ENCODE measurements at regions not wholly inside any gene's neighbourhood (a gene's known extent, or its start where the extent isn't known, plus 50 kb on each side); places are given as distances from the start of the nearest gene placed in this dataset.
"Not testable (repeated sequence)": the region's sequence is repeated elsewhere in the genome, so short reads cannot be mapped to it uniquely, and the experiment has no call there.

GRCh38 chr7:136278057-136278456 is 300.9 kb upstream of the MTPN start:
- Histone ChIP-seq H3K9ac (ENCODE audit: low read depth, low read length) (no peak overlapping the region), H3K9me3 (ENCODE audit: insufficient read depth, low read depth, low read length) (no peaks in the 10 kb centered on the region), H3K4me3 (ENCODE audit: low read length) (no peak overlapping the region), H3K4me1 (ENCODE audit: insufficient read depth, low read length) (no peaks in the 10 kb centered on the region), H3K27ac (ENCODE audit: low read depth, low read length) (no peak overlapping the region), H3K36me3 (ENCODE audit: insufficient read depth, low read length) (no peaks in the 10 kb centered on the region), H3K27me3 (ENCODE audit: insufficient read depth, low read length) (no peaks in the 10 kb centered on the region)
- 90% methylated on average over 2 of the region's 2 CpGs for WGBS

- H3K27ac ChIP-seq (ENCODE audit: low read depth, low read length) = no peak overlapping the region
- H3K4me1 ChIP-seq (ENCODE audit: insufficient read depth, low read length) = no peaks in the 10 kb centered on the region
- no peaks in the 10 kb centered on the region for H3K27me3 ChIP-seq (ENCODE audit: insufficient read depth, low read length)
- H3K9me3 ChIP-seq (ENCODE audit: insufficient read depth, low read depth, low read length) = no peaks in the 10 kb centered on the region
- H3K4me3 ChIP-seq (ENCODE audit: low read length) = no peak overlapping the region
- H3K36me3 ChIP-seq (ENCODE audit: insufficient read depth, low read length) = no peaks in the 10 kb centered on the region
- H3K9ac ChIP-seq (ENCODE audit: low read depth, low read length) = no peak overlapping the region
- WGBS = 89% methylated on average over 3 of the region's 3 CpGs
Measured at GRCh38 chr7:136275794-136276193, 298.6 kb upstream of the MTPN start.

GRCh38 chr7:136274636-136275345 is 297.6 kb upstream of the MTPN start:
- Histone ChIP-seq H3K27me3 (ENCODE audit: insufficient read depth, low read length) (no peaks in the 10 kb centered on the region), H3K9ac (ENCODE audit: low read depth, low read length) (no peak overlapping the region), H3K36me3 (ENCODE audit: insufficient read depth, low read length) (no peaks in the 10 kb centered on the region), H3K4me3 (ENCODE audit: low read length) (no peak overlapping the region), H3K27ac (ENCODE audit: low read depth, low read length) (no peak overlapping the region), H3K4me1 (ENCODE audit: insufficient read depth, low read length) (no peaks in the 10 kb centered on the region), H3K9me3 (ENCODE audit: insufficient read depth, low read depth, low read length) (no peaks in the 10 kb centered on the region)
- 78% methylated on average over 1 of the region's 1 CpG for WGBS

GRCh38 chr7:136272934-136273333 is 295.8 kb upstream of the MTPN start:
- H3K4me3 ChIP-seq (ENCODE audit: low read length) = no peak overlapping the region
- H3K9me3 ChIP-seq (ENCODE audit: insufficient read depth, low read depth, low read length) = 0 out of 2 replicates have a peak, but pooled peaks cover 2% of the 10 kb centered on the region
- H3K9ac ChIP-seq (ENCODE audit: low read depth, low read length) = no peak overlapping the region
- WGBS = 88% methylated on average over 2 of the region's 2 CpGs
- no peaks in the 10 kb centered on the region for H3K4me1 ChIP-seq (ENCODE audit: insufficient read depth, low read length)
- H3K27ac ChIP-seq (ENCODE audit: low read depth, low read length) = no peak overlapping the region
- no peaks in the 10 kb centered on the region for H3K36me3 ChIP-seq (ENCODE audit: insufficient read depth, low read length)
- no peaks in the 10 kb centered on the region for H3K27me3 ChIP-seq (ENCODE audit: insufficient read depth, low read length)

GRCh38 chr7:136267822-136268221 is 290.7 kb upstream of the MTPN start:
- Histone ChIP-seq H3K36me3 (ENCODE audit: insufficient read depth, low read length) (no peaks in the 10 kb centered on the region), H3K9ac (ENCODE audit: low read depth, low read length) (no peak overlapping the region), H3K9me3 (ENCODE audit: insufficient read depth, low read depth, low read length) (peaks cover 44% of the 10 kb centered on the region), H3K4me1 (ENCODE audit: insufficient read depth, low read length) (no peaks in the 10 kb centered on the region), H3K27ac (ENCODE audit: low read depth, low read length) (no peak overlapping the region), H3K27me3 (ENCODE audit: insufficient read depth, low read length) (no peaks in the 10 kb centered on the region), H3K4me3 (ENCODE audit: low read length) (no peak overlapping the region)
- 97% methylated on average over 2 of the region's 2 CpGs for WGBS

GRCh38 chr7:136266457-136266856 is 289.3 kb upstream of the MTPN start:
- peaks cover 54% of the 10 kb centered on the region for H3K9me3 ChIP-seq (ENCODE audit: insufficient read depth, low read depth, low read length)
- no peak overlapping the region for H3K4me3 ChIP-seq (ENCODE audit: low read length)
- H3K27me3 ChIP-seq (ENCODE audit: insufficient read depth, low read length) = no peaks in the 10 kb centered on the region
- no peak overlapping the region for H3K27ac ChIP-seq (ENCODE audit: low read depth, low read length)
- H3K9ac ChIP-seq (ENCODE audit: low read depth, low read length) = no peak overlapping the region
- no peaks in the 10 kb centered on the region for H3K36me3 ChIP-seq (ENCODE audit: insufficient read depth, low read length)
- H3K4me1 ChIP-seq (ENCODE audit: insufficient read depth, low read length) = no peaks in the 10 kb centered on the region

GRCh38 chr7:136264304-136264703 is 287.1 kb upstream of the MTPN start:
- not testable (repeated sequence) for H3K36me3 ChIP-seq (ENCODE audit: insufficient read depth, low read length); H3K27ac ChIP-seq (ENCODE audit: low read depth, low read length); H3K4me1 ChIP-seq (ENCODE audit: insufficient read depth, low read length); H3K4me3 ChIP-seq (ENCODE audit: low read length); H3K9ac ChIP-seq (ENCODE audit: low read depth, low read length); H3K27me3 ChIP-seq (ENCODE audit: insufficient read depth, low read length)
- 84% methylated on average over 5 of the region's 5 CpGs for WGBS
- peaks cover 69% of the 10 kb centered on the region for H3K9me3 ChIP-seq (ENCODE audit: insufficient read depth, low read depth, low read length)

GRCh38 chr7:136263112-136263860 is 286.1 kb upstream of the MTPN start:
- not testable (repeated sequence) for H3K9ac ChIP-seq (ENCODE audit: low read depth, low read length); H3K4me1 ChIP-seq (ENCODE audit: insufficient read depth, low read length); H3K36me3 ChIP-seq (ENCODE audit: insufficient read depth, low read length); H3K27me3 ChIP-seq (ENCODE audit: insufficient read depth, low read length); H3K27ac ChIP-seq (ENCODE audit: low read depth, low read length); H3K4me3 ChIP-seq (ENCODE audit: low read length)
- peaks cover 73% of the 10 kb centered on the region for H3K9me3 ChIP-seq (ENCODE audit: insufficient read depth, low read depth, low read length)
- 53% methylated on average over 2 of the region's 4 CpGs for WGBS

GRCh38 chr7:136260591-136260990 is 283.4 kb upstream of the MTPN start:
- H3K27me3 ChIP-seq (ENCODE audit: insufficient read depth, low read length); H3K9ac ChIP-seq (ENCODE audit: low read depth, low read length); H3K4me3 ChIP-seq (ENCODE audit: low read length); H3K27ac ChIP-seq (ENCODE audit: low read depth, low read length); H3K36me3 ChIP-seq (ENCODE audit: insufficient read depth, low read length); H3K4me1 ChIP-seq (ENCODE audit: insufficient read depth, low read length): not testable (repeated sequence)
- H3K9me3 ChIP-seq (ENCODE audit: insufficient read depth, low read depth, low read length) = peaks cover 56% of the 10 kb centered on the region
- WGBS = 95% methylated on average over 3 of the region's 3 CpGs

- Histone ChIP-seq H3K36me3 (ENCODE audit: insufficient read depth, low read length) (no peaks in the 10 kb centered on the region), H3K27me3 (ENCODE audit: insufficient read depth, low read length) (no peaks in the 10 kb centered on the region), H3K9me3 (ENCODE audit: insufficient read depth, low read depth, low read length) (peaks cover 41% of the 10 kb centered on the region), H3K4me1 (ENCODE audit: insufficient read depth, low read length) (no peaks in the 10 kb centered on the region), H3K27ac (ENCODE audit: low read depth, low read length) (no peak overlapping the region), H3K9ac (ENCODE audit: low read depth, low read length) (no peak overlapping the region), H3K4me3 (ENCODE audit: low read length) (no peak overlapping the region)
- WGBS = 100% methylated on average over 1 of the region's 4 CpGs
Measured at GRCh38 chr7:136259074-136259473, 281.9 kb upstream of the MTPN start.

GRCh38 chr7:136256491-136256890 is 279.3 kb upstream of the MTPN start:
- WGBS = 90% methylated on average over 3 of the region's 3 CpGs
- H3K27me3 ChIP-seq (ENCODE audit: insufficient read depth, low read length) = no peaks in the 10 kb centered on the region

More at GRCh38 chr7:136256491-136256890, 279.3 kb upstream of the MTPN start:
- no peak overlapping the region for H3K9ac ChIP-seq (ENCODE audit: low read depth, low read length)
- H3K9me3 ChIP-seq (ENCODE audit: insufficient read depth, low read depth, low read length) = peaks cover 19% of the 10 kb centered on the region
- no peaks in the 10 kb centered on the region for H3K4me1 ChIP-seq (ENCODE audit: insufficient read depth, low read length)
- no peaks in the 10 kb centered on the region for H3K36me3 ChIP-seq (ENCODE audit: insufficient read depth, low read length)
- H3K27ac ChIP-seq (ENCODE audit: low read depth, low read length) = no peak overlapping the region
- H3K4me3 ChIP-seq (ENCODE audit: low read length) = no peak overlapping the region

Measured in HUES64 (cell line).